ENCODE measurements at regions not wholly inside any gene's neighbourhood (a gene's known extent, or its start where the extent isn't known, plus 50 kb on each side); places are given as distances from the start of the nearest gene placed in this dataset.

GRCh38 chr11:122394313-122394712 is 261.2 kb upstream of the UBASH3B start:
- DNase-seq = no peak

GRCh38 chr11:122393209-122393860 is 262.2 kb upstream of the UBASH3B start:
- no peak for DNase-seq

GRCh38 chr11:122392508-122392907 is 263.0 kb upstream of the UBASH3B start:
- DNase-seq = no peak

GRCh38 chr11:122391049-122391448 is 264.5 kb upstream of the UBASH3B start:
- DNase-seq = no peak

GRCh38 chr11:122383186-122383585 is 267.2 kb upstream of the BLID start:
- DNase-seq = no peak

- DNase-seq = no peak
Observed at GRCh38 chr11:122375687-122376399, 259.8 kb upstream of the BLID start.

GRCh38 chr11:122368796-122369195 is 252.8 kb upstream of the BLID start:
- DNase-seq = no peak

GRCh38 chr11:122367809-122368231 is 251.8 kb upstream of the BLID start:
- DNase-seq = no peak

GRCh38 chr11:122365610-122366360 is 249.8 kb upstream of the BLID start:
- no peak for DNase-seq

- no peak for DNase-seq
Observed at GRCh38 chr11:122363296-122363695, 247.3 kb upstream of the BLID start.

- no peak for DNase-seq
Observed at GRCh38 chr11:122362381-122362780, 246.4 kb upstream of the BLID start.

GRCh38 chr11:122360875-122361274 is 244.9 kb upstream of the BLID start:
- no peak for DNase-seq

- no peak for DNase-seq
Observed at GRCh38 chr11:122359081-122359571, 243.1 kb upstream of the BLID start.

GRCh38 chr11:122358292-122358691 is 242.3 kb upstream of the BLID start:
- DNase-seq = no peak

- no peak for DNase-seq
Observed at GRCh38 chr11:122355968-122356367, 240.0 kb upstream of the BLID start.

- no peak for DNase-seq
Observed at GRCh38 chr11:122354025-122354697, 238.1 kb upstream of the BLID start.

GRCh38 chr11:122353561-122353960 is 237.5 kb upstream of the BLID start:
- DNase-seq = no peak

GRCh38 chr11:122348659-122349409 is 232.8 kb upstream of the BLID start:
- no peak for DNase-seq

- no peak for DNase-seq
Observed at GRCh38 chr11:122346006-122346405, 230.0 kb upstream of the BLID start.

GRCh38 chr11:122345586-122345985 is 229.6 kb upstream of the BLID start:
- no peak for DNase-seq

GRCh38 chr11:122344215-122344614 is 228.2 kb upstream of the BLID start:
- DNase-seq = no peak

- DNase-seq = no peak
Observed at GRCh38 chr11:122343210-122343609, 227.2 kb upstream of the BLID start.
